Peyer's patch (tissue), 4 donors: ENCODE measurements at regions not wholly inside any gene's neighbourhood (a gene's known extent, or its start where the extent isn't known, plus 50 kb on each side); places are given as distances from the start of the nearest gene placed in this dataset.

Experiments used
- DNase-seq, 3 donors: peaks; one replicate each; pipeline ENCODE4 v3.0.0-alpha.2; 2017 to 2019
- H3K27ac ChIP-seq, 4 donors: fragments of 200-600 bp; sonication (generic); one replicate each; pipeline ENCODE4 v1.5.1; 2016 to 2019
- H3K27me3 ChIP-seq, 2 donors: fragments of 200-600 bp; sonication (generic); one replicate each; pipeline ENCODE4 v1.5.1; 2019
- H3K36me3 ChIP-seq, 3 donors: fragments of 200-600 bp; sonication (generic); one replicate each; pipeline ENCODE4 v1.5.1; 2016 to 2019
- H3K4me1 ChIP-seq, 4 donors: fragments of 200-600 bp; sonication (generic); one replicate each; pipeline ENCODE4 v1.5.1; 2016 to 2019
- H3K4me3 ChIP-seq, 4 donors: fragments of 200-600 bp; sonication (generic); 1 replicate in 3 of 4; 2 replicates in 1 of 4; pipeline ENCODE4 v1.5.1; 2016 to 2019; ENCODE audit warnings: mild to moderate bottlenecking in 1 of 4
- H3K9me3 ChIP-seq, 4 donors: fragments of 200-600 bp; sonication (generic); one replicate each; pipeline ENCODE4 v1.5.1; 2016 to 2019; ENCODE audit warnings: mild to moderate bottlenecking in 1 of 4
- POLR2A ChIP-seq, 2 donors: fragments of 450-650 bp; IDR thresholded peaks; one replicate each; pipeline ENCODE4 v1.5.1; 2017; ENCODE audit warnings: antibody characterized with exemption in 2 of 2, mild to moderate bottlenecking in 2 of 2, moderate library complexity in 2 of 2
- TF ChIP-seq, protein P1 (sequence below), 6 experiments: fragments of 450-650 bp in 4 of 6; fragments of 200-600 bp in 2 of 6; sonication (generic) in 1 of 6; IDR thresholded peaks; one replicate each; pipeline ENCODE4 v1.5.1; 2017 to 2019; ENCODE audit warnings: antibody characterized with exemption in 6 of 6, mild to moderate bottlenecking in 3 of 6, moderate library complexity in 1 of 6

DNA sequence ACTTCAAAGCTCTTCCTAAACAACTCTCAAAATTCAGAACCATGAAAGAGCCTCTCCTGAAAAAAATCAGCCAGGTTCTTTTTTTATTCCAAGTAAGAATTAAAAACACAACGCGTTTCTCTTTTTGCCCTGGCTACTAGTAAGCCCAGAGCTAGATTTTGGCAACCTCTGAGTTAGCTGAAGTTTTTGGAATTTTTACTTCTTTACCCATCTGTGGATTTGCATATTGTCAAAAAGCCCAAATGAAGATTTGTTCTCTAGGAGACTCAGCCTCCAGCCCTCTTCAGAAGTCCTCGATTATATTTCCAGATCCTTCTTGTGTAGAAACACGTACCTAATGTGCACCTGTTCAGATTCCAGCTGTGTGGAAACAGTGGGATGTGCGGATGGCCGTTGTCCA lies 517.9 kb downstream of the TBC1D22A start:
- H3K4me1 ChIP-seq = no peaks in the 10 kb centered on the region
- TF ChIP-seq, protein P1, sequence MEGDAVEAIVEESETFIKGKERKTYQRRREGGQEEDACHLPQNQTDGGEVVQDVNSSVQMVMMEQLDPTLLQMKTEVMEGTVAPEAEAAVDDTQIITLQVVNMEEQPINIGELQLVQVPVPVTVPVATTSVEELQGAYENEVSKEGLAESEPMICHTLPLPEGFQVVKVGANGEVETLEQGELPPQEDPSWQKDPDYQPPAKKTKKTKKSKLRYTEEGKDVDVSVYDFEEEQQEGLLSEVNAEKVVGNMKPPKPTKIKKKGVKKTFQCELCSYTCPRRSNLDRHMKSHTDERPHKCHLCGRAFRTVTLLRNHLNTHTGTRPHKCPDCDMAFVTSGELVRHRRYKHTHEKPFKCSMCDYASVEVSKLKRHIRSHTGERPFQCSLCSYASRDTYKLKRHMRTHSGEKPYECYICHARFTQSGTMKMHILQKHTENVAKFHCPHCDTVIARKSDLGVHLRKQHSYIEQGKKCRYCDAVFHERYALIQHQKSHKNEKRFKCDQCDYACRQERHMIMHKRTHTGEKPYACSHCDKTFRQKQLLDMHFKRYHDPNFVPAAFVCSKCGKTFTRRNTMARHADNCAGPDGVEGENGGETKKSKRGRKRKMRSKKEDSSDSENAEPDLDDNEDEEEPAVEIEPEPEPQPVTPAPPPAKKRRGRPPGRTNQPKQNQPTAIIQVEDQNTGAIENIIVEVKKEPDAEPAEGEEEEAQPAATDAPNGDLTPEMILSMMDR (IDR thresholded peaks at IDR 0.05) = no peak
- TF ChIP-seq POLR2A (IDR thresholded peaks at IDR 0.05) = no peak
- H3K27me3 ChIP-seq = no peaks in the 10 kb centered on the region
- no peaks in the 10 kb centered on the region for H3K9me3 ChIP-seq
- no peak for DNase-seq
- no peak overlapping the region for H3K4me3 ChIP-seq
- no peaks in the 10 kb centered on the region for H3K36me3 ChIP-seq
- H3K27ac ChIP-seq = no peak overlapping the region

DNA sequence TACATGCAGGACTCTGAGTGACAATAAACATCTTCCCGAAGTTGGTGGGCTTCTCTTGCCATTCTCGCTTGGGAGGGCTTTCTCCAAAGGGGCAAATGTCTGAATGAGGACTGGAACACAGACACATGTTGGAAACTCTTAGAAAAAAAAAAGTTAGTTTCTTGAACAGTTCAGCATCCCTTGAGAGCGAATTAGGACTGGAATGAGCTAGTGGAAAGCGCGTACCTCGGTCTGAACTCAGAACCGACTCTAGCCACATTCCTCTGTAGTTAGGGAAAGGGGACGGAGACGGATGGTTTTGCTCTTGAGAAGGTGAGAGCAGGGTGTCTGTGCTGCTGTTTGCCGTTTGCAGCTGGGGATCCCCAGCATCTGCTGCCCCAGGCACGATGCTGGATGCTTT lies 517.3 kb downstream of the TBC1D22A start:
- TF ChIP-seq, protein P1 (IDR thresholded peaks at IDR 0.05) = no peak
- no peak for TF ChIP-seq POLR2A (IDR thresholded peaks at IDR 0.05)
- H3K36me3 ChIP-seq = no peaks in the 10 kb centered on the region
- no peaks in the 10 kb centered on the region for H3K27me3 ChIP-seq
- no peak overlapping the region for H3K27ac ChIP-seq
- no peaks in the 10 kb centered on the region for H3K4me1 ChIP-seq
- DNase-seq = peak in 1 of 3 donors; percentile 19
- no peak overlapping the region for H3K4me3 ChIP-seq
- H3K9me3 ChIP-seq = no peaks in the 10 kb centered on the region

DNA sequence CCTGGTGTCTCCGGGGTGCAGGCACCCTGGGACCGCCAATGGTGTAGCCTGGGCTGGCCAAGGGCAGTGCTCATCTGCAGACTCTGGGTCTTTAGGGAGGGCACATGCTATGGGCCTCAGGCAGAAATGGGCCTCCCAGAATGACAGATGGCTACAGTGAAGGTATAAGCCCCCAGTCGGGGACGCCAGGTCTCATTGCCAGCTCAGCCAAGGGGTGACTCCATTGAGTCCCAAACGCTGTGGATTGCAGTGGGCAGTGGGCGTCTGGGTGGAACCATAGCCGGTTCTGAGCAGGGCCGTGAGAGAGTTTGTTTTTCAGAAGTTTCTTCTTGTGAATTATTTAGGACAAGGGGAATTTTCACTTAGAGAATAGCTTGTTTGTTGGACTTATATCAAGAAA lies 516.9 kb downstream of the TBC1D22A start:
- Histone ChIP-seq H3K36me3 (no peaks in the 10 kb centered on the region), H3K27ac (no peak overlapping the region), H3K27me3 (no peaks in the 10 kb centered on the region), H3K4me3 (no peak overlapping the region), H3K4me1 (no peaks in the 10 kb centered on the region), H3K9me3 (no peaks in the 10 kb centered on the region)
- no peak for TF ChIP-seq POLR2A (IDR thresholded peaks at IDR 0.05)
- TF ChIP-seq, protein P1 (IDR thresholded peaks at IDR 0.05) = no peak
- peak in 1 of 3 donors; percentile 37 for DNase-seq

DNA sequence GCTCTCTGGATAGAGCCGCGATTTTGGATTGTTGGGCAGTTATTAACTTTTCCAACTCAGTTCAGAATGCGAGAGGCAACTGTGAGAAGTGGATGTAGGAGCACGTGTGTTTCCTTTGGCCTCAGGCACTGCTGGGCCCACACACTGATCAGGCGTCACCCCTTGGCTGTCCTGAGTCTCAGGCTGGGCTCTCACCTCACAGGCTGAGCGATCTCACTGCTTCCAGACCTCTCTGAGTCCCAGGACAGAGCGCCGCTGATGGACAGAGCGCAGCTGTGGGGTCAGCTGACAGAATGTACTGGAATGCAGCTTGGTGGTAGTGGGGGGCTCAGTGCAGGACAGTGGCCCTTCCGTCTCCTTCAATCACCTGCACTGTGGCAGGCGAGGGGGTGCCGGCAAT lies 516.2 kb downstream of the TBC1D22A start:
- no peaks in the 10 kb centered on the region for H3K4me1 ChIP-seq
- no peak for TF ChIP-seq POLR2A (IDR thresholded peaks at IDR 0.05)
- TF ChIP-seq, protein P1 (IDR thresholded peaks at IDR 0.05) = no peak
- DNase-seq = peak in 1 of 3 donors; percentile 25
- H3K27me3 ChIP-seq = no peaks in the 10 kb centered on the region
- no peaks in the 10 kb centered on the region for H3K9me3 ChIP-seq
- no peak overlapping the region for H3K4me3 ChIP-seq
- H3K27ac ChIP-seq = no peak overlapping the region
- no peaks in the 10 kb centered on the region for H3K36me3 ChIP-seq

DNA sequence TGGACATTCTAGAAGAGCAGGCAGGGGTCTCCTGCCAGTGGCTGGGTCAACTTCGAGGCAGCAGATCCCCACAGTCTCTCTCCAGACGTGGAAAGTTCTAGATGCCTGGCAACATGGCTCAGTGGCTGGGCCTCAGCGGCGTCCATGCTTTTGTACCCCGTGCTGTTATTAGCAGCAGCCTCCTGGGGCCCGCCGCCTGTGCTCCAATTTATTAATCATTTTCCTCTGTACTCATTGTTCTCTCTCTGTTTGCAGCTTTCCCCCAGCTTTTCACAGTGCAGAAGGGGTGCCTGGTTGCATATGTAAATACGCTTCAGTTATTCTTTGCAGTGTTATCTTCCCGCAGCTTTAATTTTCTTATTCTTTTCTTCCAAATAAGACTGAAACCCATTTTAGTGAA lies 515.1 kb downstream of the TBC1D22A start:
- Histone ChIP-seq H3K27ac (no peak overlapping the region), H3K27me3 (no peaks in the 10 kb centered on the region), H3K36me3 (no peaks in the 10 kb centered on the region), H3K9me3 (no peaks in the 10 kb centered on the region), H3K4me1 (no peaks in the 10 kb centered on the region), H3K4me3 (no peak overlapping the region)
- TF ChIP-seq, protein P1 (IDR thresholded peaks at IDR 0.05) = no peak
- no peak for TF ChIP-seq POLR2A (IDR thresholded peaks at IDR 0.05)
- no peak for DNase-seq

DNA sequence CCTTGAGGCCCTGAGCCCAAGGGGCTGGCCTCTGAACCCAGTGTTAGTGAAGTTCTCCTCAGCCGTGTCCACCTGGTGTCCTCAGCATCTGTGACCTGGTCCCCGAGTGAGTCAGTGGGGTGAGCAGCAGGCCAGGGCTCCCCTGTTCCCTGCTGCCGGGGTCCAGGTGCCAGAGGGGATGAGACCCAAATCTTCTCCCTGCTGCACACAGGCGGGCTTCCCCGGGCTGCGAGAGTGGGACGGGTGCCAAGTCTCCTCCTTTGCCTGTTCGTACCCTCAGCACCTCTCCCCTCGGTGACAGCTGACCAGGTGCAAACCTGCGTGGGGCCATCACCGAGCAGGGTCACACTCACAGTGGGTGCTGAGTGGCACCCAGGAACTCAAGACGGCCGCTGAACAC lies 514.5 kb downstream of the TBC1D22A start:
- DNase-seq = no peak
- Histone ChIP-seq H3K9me3 (no peaks in the 10 kb centered on the region), H3K36me3 (no peaks in the 10 kb centered on the region), H3K4me1 (no peaks in the 10 kb centered on the region), H3K27me3 (no peaks in the 10 kb centered on the region), H3K4me3 (no peak overlapping the region), H3K27ac (no peak overlapping the region)
- no peak for TF ChIP-seq POLR2A (IDR thresholded peaks at IDR 0.05)
- TF ChIP-seq, protein P1 (IDR thresholded peaks at IDR 0.05) = no peak
